Peyer's patch (tissue), 4 donors: ENCODE measurements at regions not wholly inside any gene's neighbourhood (a gene's known extent, or its start where the extent isn't known, plus 50 kb on each side); places are given as distances from the start of the nearest gene placed in this dataset.

ENCODE experiments used
- DNase-seq, 3 donors: peaks; one replicate each; pipeline ENCODE4 v3.0.0-alpha.2; 2017 to 2019
- H3K27ac ChIP-seq, 4 donors: fragments of 200-600 bp; sonication (generic); one replicate each; pipeline ENCODE4 v1.5.1; 2016 to 2019
- H3K27me3 ChIP-seq, 2 donors: fragments of 200-600 bp; sonication (generic); one replicate each; pipeline ENCODE4 v1.5.1; 2019
- H3K36me3 ChIP-seq, 3 donors: fragments of 200-600 bp; sonication (generic); one replicate each; pipeline ENCODE4 v1.5.1; 2016 to 2019
- H3K4me1 ChIP-seq, 4 donors: fragments of 200-600 bp; sonication (generic); one replicate each; pipeline ENCODE4 v1.5.1; 2016 to 2019
- H3K4me3 ChIP-seq, 4 donors: fragments of 200-600 bp; sonication (generic); 1 replicate in 3 of 4; 2 replicates in 1 of 4; pipeline ENCODE4 v1.5.1; 2016 to 2019; ENCODE audit warnings: mild to moderate bottlenecking in 1 of 4
- H3K9me3 ChIP-seq, 4 donors: fragments of 200-600 bp; sonication (generic); one replicate each; pipeline ENCODE4 v1.5.1; 2016 to 2019; ENCODE audit warnings: mild to moderate bottlenecking in 1 of 4
- POLR2A ChIP-seq, 2 donors: fragments of 450-650 bp; IDR thresholded peaks; one replicate each; pipeline ENCODE4 v1.5.1; 2017; ENCODE audit warnings: antibody characterized with exemption in 2 of 2, mild to moderate bottlenecking in 2 of 2, moderate library complexity in 2 of 2
- TF ChIP-seq, protein P1 (sequence below), 6 experiments: fragments of 450-650 bp in 4 of 6; fragments of 200-600 bp in 2 of 6; sonication (generic) in 1 of 6; IDR thresholded peaks; one replicate each; pipeline ENCODE4 v1.5.1; 2017 to 2019; ENCODE audit warnings: antibody characterized with exemption in 6 of 6, mild to moderate bottlenecking in 3 of 6, moderate library complexity in 1 of 6

DNA sequence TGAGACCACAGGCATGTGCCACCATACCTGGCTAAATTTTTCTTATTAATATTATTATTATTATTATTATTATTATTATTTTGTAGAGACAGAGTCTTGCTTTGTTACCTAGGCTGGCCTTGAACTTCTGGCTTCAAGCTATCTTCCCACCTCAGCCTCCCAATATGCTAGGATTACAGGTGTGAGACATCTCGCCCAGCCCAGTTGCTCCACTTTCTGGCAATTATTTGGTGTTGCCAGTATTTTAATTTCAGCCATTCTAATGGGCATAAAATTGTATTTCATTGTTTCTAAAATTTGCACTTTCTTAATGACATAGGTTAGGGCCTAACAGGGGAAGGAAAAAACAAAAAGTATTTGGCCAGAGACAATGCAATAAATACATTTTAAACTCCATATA lies 1217.6 kb upstream of the ALCAM start:
- no peaks in the 10 kb centered on the region for H3K4me1 ChIP-seq
- H3K9me3 ChIP-seq: no peaks in the 10 kb centered on the region
- no peak overlapping the region for H3K27ac ChIP-seq
- no peak overlapping the region for H3K4me3 ChIP-seq
- no peaks in the 10 kb centered on the region for H3K36me3 ChIP-seq
- TF ChIP-seq POLR2A (IDR thresholded peaks at IDR 0.05): no peak
- TF ChIP-seq, protein P1, sequence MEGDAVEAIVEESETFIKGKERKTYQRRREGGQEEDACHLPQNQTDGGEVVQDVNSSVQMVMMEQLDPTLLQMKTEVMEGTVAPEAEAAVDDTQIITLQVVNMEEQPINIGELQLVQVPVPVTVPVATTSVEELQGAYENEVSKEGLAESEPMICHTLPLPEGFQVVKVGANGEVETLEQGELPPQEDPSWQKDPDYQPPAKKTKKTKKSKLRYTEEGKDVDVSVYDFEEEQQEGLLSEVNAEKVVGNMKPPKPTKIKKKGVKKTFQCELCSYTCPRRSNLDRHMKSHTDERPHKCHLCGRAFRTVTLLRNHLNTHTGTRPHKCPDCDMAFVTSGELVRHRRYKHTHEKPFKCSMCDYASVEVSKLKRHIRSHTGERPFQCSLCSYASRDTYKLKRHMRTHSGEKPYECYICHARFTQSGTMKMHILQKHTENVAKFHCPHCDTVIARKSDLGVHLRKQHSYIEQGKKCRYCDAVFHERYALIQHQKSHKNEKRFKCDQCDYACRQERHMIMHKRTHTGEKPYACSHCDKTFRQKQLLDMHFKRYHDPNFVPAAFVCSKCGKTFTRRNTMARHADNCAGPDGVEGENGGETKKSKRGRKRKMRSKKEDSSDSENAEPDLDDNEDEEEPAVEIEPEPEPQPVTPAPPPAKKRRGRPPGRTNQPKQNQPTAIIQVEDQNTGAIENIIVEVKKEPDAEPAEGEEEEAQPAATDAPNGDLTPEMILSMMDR (IDR thresholded peaks at IDR 0.05): no peak
- H3K27me3 ChIP-seq: no peaks in the 10 kb centered on the region
- DNase-seq: no peak

DNA sequence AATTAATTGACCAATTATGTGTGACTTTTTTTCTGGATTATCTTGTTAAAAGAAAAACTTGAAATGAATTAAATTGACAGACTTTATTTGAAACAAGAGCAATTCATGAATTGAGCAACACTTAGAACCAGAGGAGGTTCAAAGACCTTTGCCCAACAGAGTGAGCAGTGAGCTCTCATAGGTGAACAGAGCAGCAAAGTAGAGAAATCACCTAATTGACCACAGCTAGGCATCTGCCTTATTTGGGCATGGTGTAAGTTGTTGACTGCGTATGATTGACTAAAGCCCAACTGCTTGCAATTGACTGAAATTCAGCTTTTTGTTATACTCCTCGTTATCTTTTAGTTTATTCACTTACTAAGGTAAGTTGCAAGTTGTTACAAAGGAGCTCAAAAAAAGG lies 1216.0 kb upstream of the ALCAM start:
- Histone ChIP-seq H3K4me3 (no peak overlapping the region), H3K9me3 (no peaks in the 10 kb centered on the region), H3K4me1 (no peaks in the 10 kb centered on the region), H3K36me3 (no peaks in the 10 kb centered on the region), H3K27ac (no peak overlapping the region), H3K27me3 (no peaks in the 10 kb centered on the region)
- TF ChIP-seq, protein P1 (IDR thresholded peaks at IDR 0.05): no peak
- TF ChIP-seq POLR2A (IDR thresholded peaks at IDR 0.05): no peak
- no peak for DNase-seq

DNA sequence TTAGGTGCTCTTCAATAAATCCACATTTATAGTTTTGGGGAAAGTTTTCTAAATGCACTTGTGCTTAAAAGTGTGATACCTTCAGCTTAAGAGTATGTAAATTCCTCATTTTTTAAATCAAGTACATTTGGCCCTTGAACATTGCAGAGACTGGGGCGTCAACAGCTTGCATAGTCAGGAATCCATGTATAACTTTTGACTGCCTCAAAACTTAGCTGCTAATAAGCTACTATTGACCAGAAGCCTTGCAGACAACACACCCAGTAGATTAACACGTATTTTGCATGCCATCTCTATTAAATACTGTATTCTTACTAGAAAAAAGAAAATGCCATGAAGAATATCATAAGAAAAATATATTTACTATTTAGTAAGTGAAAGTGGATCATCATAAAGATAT lies 1211.8 kb upstream of the ALCAM start:
- TF ChIP-seq POLR2A (IDR thresholded peaks at IDR 0.05): no peak
- TF ChIP-seq, protein P1 (IDR thresholded peaks at IDR 0.05): no peak
- no peak for DNase-seq
- Histone ChIP-seq H3K4me1 (no peaks in the 10 kb centered on the region), H3K27me3 (no peaks in the 10 kb centered on the region), H3K36me3 (no peaks in the 10 kb centered on the region), H3K27ac (no peak overlapping the region), H3K9me3 (no peaks in the 10 kb centered on the region), H3K4me3 (no peak overlapping the region)

DNA sequence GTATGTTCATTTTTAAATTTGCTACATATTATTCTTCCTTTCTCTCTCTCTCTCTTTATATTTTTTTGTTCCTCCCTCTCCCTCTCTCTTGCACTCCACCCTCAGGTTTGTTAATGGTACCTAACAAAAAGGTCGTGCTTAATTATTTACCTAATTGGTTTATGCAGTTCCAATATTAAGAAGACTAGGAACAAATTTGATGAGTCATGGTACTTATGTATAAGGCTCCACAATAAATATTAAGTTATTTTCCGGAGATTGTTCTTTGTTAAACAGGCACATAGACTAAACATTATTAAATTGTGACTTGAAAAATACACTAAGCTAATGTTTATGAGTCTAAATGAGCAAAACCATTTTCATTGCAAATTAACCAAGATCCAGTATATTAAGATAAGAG lies 1200.8 kb upstream of the ALCAM start:
- Histone ChIP-seq H3K4me1 (no peaks in the 10 kb centered on the region), H3K4me3 (no peak overlapping the region), H3K27ac (no peak overlapping the region), H3K36me3 (no peaks in the 10 kb centered on the region), H3K27me3 (no peaks in the 10 kb centered on the region), H3K9me3 (peaks cover 0 to 6% (median 0%) of the 10 kb centered on the region in 4 donors)
- no peak for DNase-seq
- TF ChIP-seq, protein P1 (IDR thresholded peaks at IDR 0.05): no peak
- no peak for TF ChIP-seq POLR2A (IDR thresholded peaks at IDR 0.05)

DNA sequence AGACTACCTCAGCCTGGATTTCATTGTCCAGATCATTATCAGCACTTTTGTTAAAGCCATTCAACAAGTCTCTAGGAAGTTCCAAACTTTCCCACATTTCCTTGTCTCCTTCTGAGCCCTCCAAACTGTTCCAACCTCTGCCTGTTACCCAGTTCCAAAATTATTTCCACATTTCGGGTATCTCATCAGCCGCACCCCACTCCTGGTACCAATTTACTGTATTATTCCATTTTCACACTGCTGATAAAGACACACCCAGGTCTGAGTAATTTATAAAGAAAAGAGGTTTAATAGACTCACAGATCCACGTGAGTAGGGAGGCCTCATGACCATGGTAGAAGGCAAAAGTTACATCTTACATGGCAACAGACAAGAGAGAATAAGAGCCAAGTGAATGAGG lies 1198.3 kb upstream of the ALCAM start:
- no peaks in the 10 kb centered on the region for H3K36me3 ChIP-seq
- H3K4me3 ChIP-seq: no peak overlapping the region
- no peak for TF ChIP-seq POLR2A (IDR thresholded peaks at IDR 0.05)
- TF ChIP-seq, protein P1 (IDR thresholded peaks at IDR 0.05): no peak
- DNase-seq: no peak
- peaks cover 0 to 6% (median 0%) of the 10 kb centered on the region in 4 donors for H3K9me3 ChIP-seq
- no peak overlapping the region for H3K27ac ChIP-seq
- no peaks in the 10 kb centered on the region for H3K27me3 ChIP-seq
- H3K4me1 ChIP-seq: no peaks in the 10 kb centered on the region

DNA sequence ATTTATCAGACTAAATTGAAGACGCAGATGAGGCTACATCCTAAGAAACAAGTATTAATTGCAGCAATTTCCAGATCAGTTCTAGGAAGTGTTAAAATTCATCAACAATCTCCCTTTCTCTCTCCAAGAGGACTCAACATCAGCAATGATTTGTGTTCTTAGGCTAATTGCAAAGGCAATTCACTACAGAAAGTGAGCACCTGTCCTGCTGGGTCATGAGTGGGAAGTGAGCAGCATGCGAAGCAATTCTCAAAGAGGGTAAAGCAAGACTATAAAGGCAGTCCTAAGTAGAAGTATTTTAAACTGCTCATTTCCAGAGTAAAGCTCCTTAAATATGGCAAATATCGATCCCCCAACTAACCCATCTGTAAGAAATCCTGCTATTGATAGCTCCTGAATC lies 1191.0 kb upstream of the ALCAM start:
- no peaks in the 10 kb centered on the region for H3K9me3 ChIP-seq
- no peaks in the 10 kb centered on the region for H3K36me3 ChIP-seq
- no peak overlapping the region for H3K4me3 ChIP-seq
- H3K27ac ChIP-seq: no peak overlapping the region
- H3K27me3 ChIP-seq: no peaks in the 10 kb centered on the region
- H3K4me1 ChIP-seq: no peaks in the 10 kb centered on the region
- TF ChIP-seq, protein P1 (IDR thresholded peaks at IDR 0.05): no peak
- no peak for TF ChIP-seq POLR2A (IDR thresholded peaks at IDR 0.05)
- no peak for DNase-seq
